OCI-LY3 (cell line): ENCODE measurements at regions not wholly inside any gene's neighbourhood (a gene's known extent, or its start where the extent isn't known, plus 50 kb on each side); places are given as distances from the start of the nearest gene placed in this dataset.

ENCODE experiments used
- H2AFZ ChIP-seq: fragments of 200-600, 300-600 bp; shearing (Covaris generic); 2 replicates; pipeline ENCODE4 v1.6.0; 2014; ENCODE audit warnings: antibody characterized with exemption, low read depth, low read length
- H3K27ac ChIP-seq: fragments of 200-600, 300-600 bp; sonication (generic); 2 replicates; pipeline ENCODE4 v1.5.1; 2014; ENCODE audit warnings: mild to moderate bottlenecking, low read length, moderate library complexity, mixed read lengths
- H3K27me3 ChIP-seq: fragments of 200-600, 300-600 bp; sonication (generic); 2 replicates; pipeline ENCODE4 v1.6.1; 2014; ENCODE audit warnings: low read depth, low read length, mixed read lengths
- H3K36me3 ChIP-seq: fragments of 200-600, 300-600 bp; sonication (generic); replicated peaks from 2 replicates; pipeline ENCODE3; 2014; ENCODE audit warnings: low read depth, low read length, mixed read lengths
- H3K4me1 ChIP-seq: fragments of 300-600, 200-600 bp; sonication (generic); 2 replicates; pipeline ENCODE4 v1.6.1; 2014; ENCODE audit warnings: low read length, mixed read lengths
- H3K4me2 ChIP-seq: fragments of 200-600, 300-600 bp; sonication (generic); 2 replicates; pipeline ENCODE4 v1.6.1; 2014; ENCODE audit warnings: low read length, mixed read lengths
- H3K4me3 ChIP-seq: fragments of 300-600, 200-600 bp; sonication (generic); 2 replicates; pipeline ENCODE4 v1.5.1; 2014; ENCODE audit warnings: antibody characterized with exemption, mild to moderate bottlenecking, low read length, moderate library complexity
- H3K79me2 ChIP-seq: fragments of 300-600, 200-600 bp; shearing (Covaris generic); 2 replicates; pipeline ENCODE4 v1.6.1; 2014; ENCODE audit warnings: mild to moderate bottlenecking, low read length, mixed read lengths
- H3K9ac ChIP-seq: fragments of 300-600, 200-600 bp; shearing (Covaris generic); 2 replicates; pipeline ENCODE4 v1.6.0; 2014; ENCODE audit warnings: mild to moderate bottlenecking, low read length, moderate library complexity
- H3K9me3 ChIP-seq: fragments of 200-600, 300-600 bp; shearing (Covaris generic); 2 replicates; pipeline ENCODE4 v1.6.1; 2014; ENCODE audit warnings: low read length, mixed read lengths; ENCODE audit not compliant: insufficient read depth
- H4K20me1 ChIP-seq: fragments of 200-600, 300-600 bp; sonication (generic); 2 replicates; pipeline ENCODE4 v1.6.1; 2016; ENCODE audit warnings: low read length, mixed read lengths; ENCODE audit not compliant: insufficient read depth
- CTCF ChIP-seq: fragments of 200-600, 300-600 bp; sonication (generic); IDR thresholded peaks from 2 replicates; pipeline ENCODE4 v1.5.1; 2014; ENCODE audit warnings: antibody characterized with exemption, low read length, low read depth
- EZH2phosphoT487 ChIP-seq: fragments of 200-600 bp; shearing (Covaris generic); IDR thresholded peaks from 2 replicates; pipeline ENCODE4 v1.6.1; 2018; ENCODE audit warnings: antibody characterized with exemption, mixed run types, low read depth

GRCh38 chr2:235406430-235406829 lies 87.4 kb upstream of the AGAP1 start:
- H3K27ac ChIP-seq, result no peak overlapping the region
- no peak overlapping the region for H3K4me3 ChIP-seq
- H4K20me1 ChIP-seq, result no peaks in the 10 kb centered on the region
- H3K9me3 ChIP-seq, result no peaks in the 10 kb centered on the region
- no peak overlapping the region for H3K9ac ChIP-seq
- H3K4me1 ChIP-seq, result no peaks in the 10 kb centered on the region
- H3K79me2 ChIP-seq, result no peaks in the 10 kb centered on the region
- H2AFZ ChIP-seq, result no peak overlapping the region
- no peak overlapping the region for H3K4me2 ChIP-seq
- H3K36me3 ChIP-seq, result no peaks in the 10 kb centered on the region
- H3K27me3 ChIP-seq, result no peaks in the 10 kb centered on the region
- TF ChIP-seq EZH2phosphoT487, result no peak
- no peak for TF ChIP-seq CTCF

- no peak for TF ChIP-seq EZH2phosphoT487
- no peak for TF ChIP-seq CTCF
- H3K27ac ChIP-seq, result no peak overlapping the region
- no peak overlapping the region for H3K4me2 ChIP-seq
- no peaks in the 10 kb centered on the region for H3K9me3 ChIP-seq
- no peak overlapping the region for H3K4me3 ChIP-seq
- no peaks in the 10 kb centered on the region for H4K20me1 ChIP-seq
- no peaks in the 10 kb centered on the region for H3K27me3 ChIP-seq
- H3K79me2 ChIP-seq, result no peaks in the 10 kb centered on the region
- no peaks in the 10 kb centered on the region for H3K4me1 ChIP-seq
- H2AFZ ChIP-seq, result no peak overlapping the region
- no peaks in the 10 kb centered on the region for H3K36me3 ChIP-seq
- H3K9ac ChIP-seq, result no peak overlapping the region
These were observed 81.8 kb upstream of the AGAP1 start for GRCh38 chr2:235411905-235412485.

GRCh38 chr2:235413064-235413463 lies 80.8 kb upstream of the AGAP1 start:
- Histone ChIP-seq H3K27ac (no peak overlapping the region), H4K20me1 (no peaks in the 10 kb centered on the region), H3K4me2 (no peak overlapping the region), H3K9ac (no peak overlapping the region), H3K9me3 (no peaks in the 10 kb centered on the region), H3K36me3 (no peaks in the 10 kb centered on the region), H3K4me1 (no peaks in the 10 kb centered on the region), H3K4me3 (no peak overlapping the region), H2AFZ (no peak overlapping the region), H3K79me2 (no peaks in the 10 kb centered on the region), H3K27me3 (no peaks in the 10 kb centered on the region)
- TF ChIP-seq EZH2phosphoT487 (no peak), CTCF (no peak)

GRCh38 chr2:235414422-235414821 lies 79.4 kb upstream of the AGAP1 start:
- no peak overlapping the region for H3K4me2 ChIP-seq

More at GRCh38 chr2:235414422-235414821, 79.4 kb upstream of the AGAP1 start:
- H3K79me2 ChIP-seq, result no peaks in the 10 kb centered on the region
- no peaks in the 10 kb centered on the region for H3K9me3 ChIP-seq
- H4K20me1 ChIP-seq, result no peaks in the 10 kb centered on the region
- H3K9ac ChIP-seq, result no peak overlapping the region
- H3K4me1 ChIP-seq, result no peaks in the 10 kb centered on the region
- TF ChIP-seq EZH2phosphoT487, result no peak
- no peak for TF ChIP-seq CTCF
- no peaks in the 10 kb centered on the region for H3K27me3 ChIP-seq
- H3K27ac ChIP-seq, result no peak overlapping the region
- H3K36me3 ChIP-seq, result no peaks in the 10 kb centered on the region
- H3K4me3 ChIP-seq, result no peak overlapping the region
- H2AFZ ChIP-seq, result no peak overlapping the region
